Progenitor cell of endocrine pancreas (in vitro differentiated cells): ENCODE measurements at regions not wholly inside any gene's neighbourhood (a gene's known extent, or its start where the extent isn't known, plus 50 kb on each side); places are given as distances from the start of the nearest gene placed in this dataset.

Source experiments
- DNase-seq: peaks from one replicate; pipeline ENCODE4 v3.0.0; 2021; ENCODE audit warnings: low spot score; ENCODE audit not compliant: unreplicated experiment
- H3K27ac Mint-ChIP-seq: 2 replicates; pipeline ENCODE4 v1.8.0; 2021; ENCODE audit warnings: mild to moderate bottlenecking, moderate library complexity, mixed read lengths
- H3K27me3 Mint-ChIP-seq: 2 replicates; pipeline ENCODE4 v1.8.0; 2021; ENCODE audit warnings: mixed read lengths
- H3K36me3 Mint-ChIP-seq: 2 replicates; pipeline ENCODE4 v1.8.0; 2022; ENCODE audit warnings: mixed read lengths; ENCODE audit not compliant: insufficient read depth
- H3K4me1 Mint-ChIP-seq: 2 replicates; pipeline ENCODE4 v1.8.0; 2021; ENCODE audit warnings: low read depth, mixed read lengths
- H3K4me3 Mint-ChIP-seq: 2 replicates; pipeline ENCODE4 v1.8.0; 2021; ENCODE audit warnings: low read depth, mild to moderate bottlenecking, moderate library complexity, mixed read lengths
- H3K9me3 Mint-ChIP-seq: 2 replicates; pipeline ENCODE4 v1.8.0; 2021; ENCODE audit warnings: low read depth, mixed read lengths
- TF ChIP-seq, protein P1 (sequence below): fragments of 200-600 bp; sonication (generic); IDR thresholded peaks from one replicate; pipeline ENCODE4 v1.5.0; 2021; ENCODE audit warnings: antibody characterized with exemption, mild to moderate bottlenecking; ENCODE audit not compliant: unreplicated experiment

- TF ChIP-seq, protein P1, sequence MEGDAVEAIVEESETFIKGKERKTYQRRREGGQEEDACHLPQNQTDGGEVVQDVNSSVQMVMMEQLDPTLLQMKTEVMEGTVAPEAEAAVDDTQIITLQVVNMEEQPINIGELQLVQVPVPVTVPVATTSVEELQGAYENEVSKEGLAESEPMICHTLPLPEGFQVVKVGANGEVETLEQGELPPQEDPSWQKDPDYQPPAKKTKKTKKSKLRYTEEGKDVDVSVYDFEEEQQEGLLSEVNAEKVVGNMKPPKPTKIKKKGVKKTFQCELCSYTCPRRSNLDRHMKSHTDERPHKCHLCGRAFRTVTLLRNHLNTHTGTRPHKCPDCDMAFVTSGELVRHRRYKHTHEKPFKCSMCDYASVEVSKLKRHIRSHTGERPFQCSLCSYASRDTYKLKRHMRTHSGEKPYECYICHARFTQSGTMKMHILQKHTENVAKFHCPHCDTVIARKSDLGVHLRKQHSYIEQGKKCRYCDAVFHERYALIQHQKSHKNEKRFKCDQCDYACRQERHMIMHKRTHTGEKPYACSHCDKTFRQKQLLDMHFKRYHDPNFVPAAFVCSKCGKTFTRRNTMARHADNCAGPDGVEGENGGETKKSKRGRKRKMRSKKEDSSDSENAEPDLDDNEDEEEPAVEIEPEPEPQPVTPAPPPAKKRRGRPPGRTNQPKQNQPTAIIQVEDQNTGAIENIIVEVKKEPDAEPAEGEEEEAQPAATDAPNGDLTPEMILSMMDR: no peak
- H3K36me3 Mint-ChIP-seq: no peaks in the 10 kb centered on the region
- H3K4me3 Mint-ChIP-seq: no peak overlapping the region
- peaks cover 15% of the 10 kb centered on the region for H3K9me3 Mint-ChIP-seq
- DNase-seq: no peak
- H3K4me1 Mint-ChIP-seq: peaks cover 21% of the 10 kb centered on the region
- H3K27me3 Mint-ChIP-seq: no peaks in the 10 kb centered on the region
- no peak overlapping the region for H3K27ac Mint-ChIP-seq
Observed at GRCh38 chr1:69076631-69077030, 491.1 kb upstream of the LRRC7 start.

GRCh38 chr1:69077198-69077597 is 490.5 kb upstream of the LRRC7 start:
- H3K36me3 Mint-ChIP-seq: no peaks in the 10 kb centered on the region
- peaks cover 15% of the 10 kb centered on the region for H3K9me3 Mint-ChIP-seq
- H3K27me3 Mint-ChIP-seq: no peaks in the 10 kb centered on the region
- no peak for DNase-seq
- H3K27ac Mint-ChIP-seq: peak overlapping the region; percentile 78
- TF ChIP-seq, protein P1: no peak
- peaks cover 23% of the 10 kb centered on the region for H3K4me1 Mint-ChIP-seq
- no peak overlapping the region for H3K4me3 Mint-ChIP-seq

- H3K27me3 Mint-ChIP-seq: no peaks in the 10 kb centered on the region
- peaks cover 26% of the 10 kb centered on the region for H3K4me1 Mint-ChIP-seq
- no peak for DNase-seq
- TF ChIP-seq, protein P1: no peak
- no peak overlapping the region for H3K4me3 Mint-ChIP-seq
- H3K9me3 Mint-ChIP-seq: peaks cover 11% of the 10 kb centered on the region
- no peaks in the 10 kb centered on the region for H3K36me3 Mint-ChIP-seq
- H3K27ac Mint-ChIP-seq: peak overlapping the region; percentile 78
Observed at GRCh38 chr1:69077633-69078032, 490.1 kb upstream of the LRRC7 start.

GRCh38 chr1:69081668-69082067 is 486.1 kb upstream of the LRRC7 start:
- DNase-seq: no peak
- H3K4me3 Mint-ChIP-seq: no peak overlapping the region

DNA sequence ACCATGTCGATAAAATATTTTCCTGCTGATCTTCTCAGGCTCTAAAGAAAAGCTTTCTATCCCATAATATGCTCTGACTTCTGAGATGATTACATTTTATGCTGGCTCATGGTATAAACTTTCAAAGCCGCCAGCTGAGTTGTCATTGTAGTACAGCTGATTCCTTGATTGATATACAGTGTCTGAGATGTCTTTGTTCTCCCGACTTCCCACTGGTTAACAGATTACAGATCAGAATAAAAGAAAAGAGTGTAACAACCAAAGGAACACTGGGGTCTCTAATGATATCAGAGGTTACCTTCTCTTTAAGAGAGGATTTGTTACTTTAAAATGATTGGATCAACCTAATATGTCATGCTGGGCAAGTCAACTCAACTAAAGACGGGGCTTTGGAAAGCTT is 485.4 kb upstream of the LRRC7 start:
- Mint-ChIP-seq H3K4me3 (no peak overlapping the region), H3K27me3 (no peaks in the 10 kb centered on the region), H3K36me3 (no peaks in the 10 kb centered on the region), H3K9me3 (peaks cover 4% of the 10 kb centered on the region), H3K4me1 (peaks cover 23% of the 10 kb centered on the region), H3K27ac (no peak overlapping the region)
- DNase-seq: no peak
- TF ChIP-seq, protein P1: no peak

More at GRCh38 chr1:69081668-69082067, 486.1 kb upstream of the LRRC7 start:
- Mint-ChIP-seq H3K36me3 (no peaks in the 10 kb centered on the region), H3K4me1 (peaks cover 30% of the 10 kb centered on the region), H3K27me3 (no peaks in the 10 kb centered on the region), H3K27ac (no peak overlapping the region), H3K9me3 (peaks cover 4% of the 10 kb centered on the region)
- TF ChIP-seq, protein P1: no peak
